PC-3 (cell line): ENCODE measurements at regions not wholly inside any gene's neighbourhood (a gene's known extent, or its start where the extent isn't known, plus 50 kb on each side); places are given as distances from the start of the nearest gene placed in this dataset.

Source experiments
- ATAC-seq: fragments of 200-7000 bp; cut with Tn5 transposase; 2 replicates; pipeline ENCODE4 v1.9.1; 2020; ENCODE audit warnings: mild to moderate bottlenecking, moderate library complexity
- BruUV-seq: library from RNA; stranded (reverse); fragments of 400-500 nt; replicated peaks from 2 replicates; lab custom pipeline; 2021; lab: Mats Ljungman, UMichigan
- CTCF ChIA-PET: fragments of 300-600 bp; sonication (Branson Sonifier 250); formaldehyde crosslinking; loops from one replicate; lab custom pipeline; 2022; ENCODE audit warnings: antibody characterized with exemption; lab: Charles Lee
- POLR2A ChIA-PET: fragments of 300-600 bp; sonication (Branson Sonifier 250); formaldehyde crosslinking; loops from one replicate; lab custom pipeline; 2022; ENCODE audit warnings: antibody characterized with exemption; ENCODE audit not compliant: unreplicated experiment; lab: Charles Lee
- DNase-seq: peaks from one replicate; pipeline ENCODE4 v3.0.0-alpha.2; 2015
- H2AFZ ChIP-seq: fragments of 300-600 bp; sonication (generic); 2 replicates; pipeline ENCODE4 v1.6.0; 2016; ENCODE audit warnings: antibody characterized with exemption, low read length
- H3F3A ChIP-seq: fragments of 300-600 bp; sonication (generic); one replicate; pipeline ENCODE4 v1.6.0; 2017; ENCODE audit warnings: antibody characterized with exemption, low read length, control low read depth, mild to moderate bottlenecking; ENCODE audit not compliant: unreplicated experiment
- H3K27ac ChIP-seq: fragments of 300-600 bp; sonication (generic); 2 replicates; pipeline ENCODE4 v1.5.1; 2016; ENCODE audit warnings: mild to moderate bottlenecking, low read length
- H3K27me3 ChIP-seq: fragments of 300-600 bp; sonication (generic); 2 replicates; pipeline ENCODE4 v1.6.1; 2016; ENCODE audit warnings: low read length, mixed read lengths
- H3K36me3 ChIP-seq: fragments of 300-600 bp; sonication (generic); 2 replicates; pipeline ENCODE4 v1.6.1; 2016; ENCODE audit warnings: low read depth, mixed run types, low read length, mixed read lengths
- H3K4me1 ChIP-seq: fragments of 300-600 bp; sonication (generic); 2 replicates; pipeline ENCODE4 v1.5.1; 2016; ENCODE audit warnings: low read length; ENCODE audit not compliant: insufficient read depth
- H3K4me2 ChIP-seq: fragments of 300-600 bp; sonication (generic); 2 replicates; pipeline ENCODE4 v1.6.0; 2016; ENCODE audit warnings: low read length
- H3K4me3 ChIP-seq: fragments of 300-600 bp; sonication (generic); 2 replicates; pipeline ENCODE4 v1.5.1; 2016; ENCODE audit warnings: mild to moderate bottlenecking, low read length, mixed read lengths
- H3K79me2 ChIP-seq: fragments of 300-600 bp; sonication (generic); 2 replicates; pipeline ENCODE4 v1.6.1; 2017; ENCODE audit warnings: low read length, mixed read lengths
- H3K9ac ChIP-seq: fragments of 300-600 bp; sonication (generic); 2 replicates; pipeline ENCODE4 v1.6.0; 2016; ENCODE audit warnings: mild to moderate bottlenecking, low read length
- H3K9me2 ChIP-seq: fragments of 300-600 bp; sonication (generic); replicated peaks from 2 replicates; pipeline ENCODE4 v1.6.1; 2016; ENCODE audit warnings: mixed run types, low read length, mixed read lengths
- H3K9me3 ChIP-seq: fragments of 300-600 bp; sonication (generic); 2 replicates; pipeline ENCODE4 v1.6.1; 2016; ENCODE audit warnings: low read length, mixed read lengths
- H4K20me1 ChIP-seq: fragments of 300-600 bp; sonication (generic); 2 replicates; pipeline ENCODE4 v1.6.1; 2016; ENCODE audit warnings: low read length, mixed read lengths
- CTCF ChIP-seq: fragments of 300-600 bp; sonication (generic); conservative IDR thresholded peaks from 2 replicates; pipeline ENCODE4 v1.5.1; 2017; ENCODE audit warnings: antibody characterized with exemption, low read depth, mild to moderate bottlenecking, low read length
- EZH2 ChIP-seq: fragments of 300-600 bp; sonication (generic); IDR thresholded peaks from one replicate; pipeline ENCODE4 v1.6.1; 2017; ENCODE audit warnings: antibody characterized with exemption, mild to moderate bottlenecking, low read length; ENCODE audit not compliant: unreplicated experiment
- EZH2phosphoT487 ChIP-seq: fragments of 300-600 bp; sonication (generic); IDR thresholded peaks from 2 replicates; pipeline ENCODE4 v1.6.1; 2018; ENCODE audit warnings: mild to moderate bottlenecking, antibody characterized with exemption, low read length, borderline replicate concordance
- intact Hi-C: fragments of 100-400 bp; cut with micrococcal nuclease; formaldehyde crosslinking; loops from 2 replicates; pipeline ENCODE4 v1.9.0; 2023

- Histone ChIP-seq H4K20me1 (no peaks in the 10 kb centered on the region), H3K9me3 (no peaks in the 10 kb centered on the region), H2AFZ (no peak overlapping the region), H3K4me1 (no peaks in the 10 kb centered on the region), H3K9me2 (no peaks in the 10 kb centered on the region), H3F3A (no peaks in the 10 kb centered on the region), H3K9ac (no peak overlapping the region), H3K4me3 (no peak overlapping the region), H3K27ac (no peak overlapping the region), H3K4me2 (no peak overlapping the region), H3K79me2 (no peaks in the 10 kb centered on the region), H3K36me3 (no peaks in the 10 kb centered on the region), H3K27me3 (peaks cover 43% of the 10 kb centered on the region)
- DNase-seq (peak; percentile 18), ATAC-seq (no peak)
- no TSS peak for BruUV-seq
- CTCF ChIA-PET, result no interaction called here
- no peak for TF ChIP-seq CTCF
- TF ChIP-seq EZH2phosphoT487, result no peak
- no peak for TF ChIP-seq EZH2
- intact Hi-C loops, result no loop called here
- POLR2A ChIA-PET, result no interaction called here
These were observed 281.8 kb upstream of the PLET1 start for GRCh38 chr11:112542479-112542878.

GRCh38 chr11:112543390-112543789, 282.7 kb upstream of the PLET1 start:
- H3K9ac ChIP-seq, result no peak overlapping the region
- H3K9me3 ChIP-seq, result no peaks in the 10 kb centered on the region
- H4K20me1 ChIP-seq, result no peaks in the 10 kb centered on the region
- ChIA-PET CTCF (no interaction called here), POLR2A (no interaction called here)
- no peak overlapping the region for H2AFZ ChIP-seq
- H3F3A ChIP-seq, result no peaks in the 10 kb centered on the region
- intact Hi-C loops, result no loop called here
- peaks cover 48% of the 10 kb centered on the region for H3K27me3 ChIP-seq
- BruUV-seq, result no TSS peak
- no peaks in the 10 kb centered on the region for H3K79me2 ChIP-seq
- no peak overlapping the region for H3K4me3 ChIP-seq
- H3K9me2 ChIP-seq, result no peaks in the 10 kb centered on the region
- ATAC-seq (no peak), DNase-seq (no peak)
- no peak overlapping the region for H3K4me2 ChIP-seq
- no peak for TF ChIP-seq CTCF
- no peak for TF ChIP-seq EZH2phosphoT487
- no peak for TF ChIP-seq EZH2
- no peaks in the 10 kb centered on the region for H3K36me3 ChIP-seq
- no peaks in the 10 kb centered on the region for H3K4me1 ChIP-seq
- H3K27ac ChIP-seq, result no peak overlapping the region

- H2AFZ ChIP-seq, result no peak overlapping the region
- no peaks in the 10 kb centered on the region for H3K9me2 ChIP-seq
- ChIA-PET CTCF (no interaction called here), POLR2A (interaction anchor here (0.6 to 0.7 kb wide), 2 partner anchors 693 to 1718 kb away, joined by 3 read pairs; no protein-coding TSS in a partner anchor)
- H3K4me3 ChIP-seq, result no peak overlapping the region
- H3F3A ChIP-seq, result no peaks in the 10 kb centered on the region
- H3K9ac ChIP-seq, result no peak overlapping the region
- no TSS peak for BruUV-seq
- no peaks in the 10 kb centered on the region for H3K79me2 ChIP-seq
- intact Hi-C loops, result no loop called here
- H3K4me1 ChIP-seq, result no peaks in the 10 kb centered on the region
- no peak overlapping the region for H3K4me2 ChIP-seq
- H3K9me3 ChIP-seq, result no peaks in the 10 kb centered on the region
- TF ChIP-seq EZH2 (no peak), EZH2phosphoT487 (no peak), CTCF (no peak)
- no peak overlapping the region for H3K27ac ChIP-seq
- no peaks in the 10 kb centered on the region for H4K20me1 ChIP-seq
- no peak for ATAC-seq
- no peaks in the 10 kb centered on the region for H3K36me3 ChIP-seq
- no peak for DNase-seq
- H3K27me3 ChIP-seq, result peaks cover 35% of the 10 kb centered on the region
These were observed 288.0 kb upstream of the PLET1 start for GRCh38 chr11:112548641-112549040.
